ENCODE measurements at regions not wholly inside any gene's neighbourhood (a gene's known extent, or its start where the extent isn't known, plus 50 kb on each side); places are given as distances from the start of the nearest gene placed in this dataset.

- no peak for DNase-seq (ENCODE audit: low spot score)
Measured at GRCh38 chr7:125572414-125572813, 642.8 kb upstream of the POT1 start.

- DNase-seq (ENCODE audit: low spot score) = no peak
Measured at GRCh38 chr7:125568799-125569198, 639.2 kb upstream of the POT1 start.

GRCh38 chr7:125567686-125568085, 638.1 kb upstream of the POT1 start:
- DNase-seq (ENCODE audit: low spot score) = no peak

GRCh38 chr7:125563964-125564529, 634.4 kb upstream of the POT1 start:
- DNase-seq (ENCODE audit: low spot score) = no peak

DNA sequence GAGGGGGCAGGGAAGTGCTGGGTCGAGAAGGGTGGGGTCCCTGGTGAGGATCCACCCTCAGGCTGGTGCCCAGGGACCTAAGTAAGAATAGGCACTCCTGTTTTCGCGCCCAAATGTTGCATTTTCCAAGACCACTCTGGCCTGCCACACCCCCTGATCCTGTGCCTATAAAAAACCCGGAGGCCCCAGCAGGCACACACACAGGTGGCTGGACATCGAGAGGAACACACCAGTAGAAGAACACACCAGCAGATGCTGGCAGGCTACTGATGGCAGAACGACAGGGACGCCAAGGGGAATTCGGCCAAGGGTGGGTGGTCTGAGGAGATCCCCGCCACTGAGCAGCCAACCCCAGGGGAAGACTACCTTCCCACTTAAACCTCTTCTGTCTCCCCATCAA, 633.9 kb upstream of the POT1 start:
- DNase-seq (ENCODE audit: low spot score) = no peak

DNA sequence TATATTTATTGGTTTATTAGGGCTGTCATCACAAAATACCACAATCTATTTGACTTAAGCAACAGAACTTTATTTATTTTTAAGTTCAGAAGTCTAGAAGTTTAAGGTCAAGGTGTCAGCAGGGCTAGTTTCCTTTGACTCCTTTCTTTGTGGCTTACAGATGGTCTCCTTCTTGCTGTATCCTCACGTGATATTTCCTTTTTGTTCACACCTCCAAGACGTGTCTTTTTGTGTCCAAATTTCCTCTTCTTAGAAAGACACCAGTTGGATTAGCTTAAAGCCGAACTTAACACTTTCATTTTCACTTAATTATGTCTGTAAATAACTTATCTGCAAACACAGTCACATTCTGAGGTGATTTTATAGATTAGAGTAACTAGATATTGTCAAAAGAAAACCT, 631.4 kb upstream of the POT1 start:
- DNase-seq (ENCODE audit: low spot score) = no peak

DNA sequence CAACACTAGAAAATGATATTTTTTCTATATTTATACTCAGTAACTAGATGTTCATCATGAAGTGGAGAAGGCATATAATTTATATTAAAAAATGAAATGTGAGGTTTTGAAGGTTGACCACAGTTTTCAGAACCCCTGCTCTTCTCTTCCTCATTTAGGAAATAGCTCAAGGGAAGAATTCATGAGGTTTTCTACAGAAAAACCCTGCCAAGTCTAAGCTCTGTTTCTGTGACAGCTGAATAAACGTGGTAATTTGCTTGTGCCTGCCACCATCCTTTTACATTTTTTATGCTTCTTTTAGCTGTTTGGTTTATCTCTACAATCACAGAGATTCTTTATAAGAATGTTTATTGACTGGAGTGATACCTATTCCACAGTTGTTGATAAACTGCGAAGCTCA, 630.3 kb upstream of the POT1 start:
- DNase-seq (ENCODE audit: low spot score) = no peak

DNA sequence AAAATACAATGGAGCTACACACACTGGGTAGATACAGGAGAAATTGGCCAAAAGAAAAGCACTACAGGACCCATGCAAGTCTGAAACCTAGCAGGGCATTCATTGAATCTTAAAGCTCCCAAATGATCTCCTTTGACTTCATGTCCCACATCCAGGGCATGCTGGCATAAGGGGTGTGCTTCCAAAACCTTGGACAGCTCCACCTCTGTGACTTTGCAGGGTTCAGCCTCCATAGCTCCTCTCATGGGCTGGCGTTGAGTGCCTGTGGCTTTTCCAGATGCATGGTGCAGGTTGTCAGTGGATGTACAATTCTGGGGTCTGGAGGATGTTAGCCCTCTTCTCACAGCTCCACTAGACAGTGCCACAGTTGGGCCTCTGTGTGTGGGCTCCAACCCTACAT, 626.3 kb upstream of the POT1 start:
- DNase-seq (ENCODE audit: low spot score) = no peak

- DNase-seq (ENCODE audit: low spot score) = no peak
Measured at GRCh38 chr7:125551008-125551407, 621.4 kb upstream of the POT1 start.

- no peak for DNase-seq (ENCODE audit: low spot score)
Measured at GRCh38 chr7:125547505-125547904, 617.9 kb upstream of the POT1 start.

DNA sequence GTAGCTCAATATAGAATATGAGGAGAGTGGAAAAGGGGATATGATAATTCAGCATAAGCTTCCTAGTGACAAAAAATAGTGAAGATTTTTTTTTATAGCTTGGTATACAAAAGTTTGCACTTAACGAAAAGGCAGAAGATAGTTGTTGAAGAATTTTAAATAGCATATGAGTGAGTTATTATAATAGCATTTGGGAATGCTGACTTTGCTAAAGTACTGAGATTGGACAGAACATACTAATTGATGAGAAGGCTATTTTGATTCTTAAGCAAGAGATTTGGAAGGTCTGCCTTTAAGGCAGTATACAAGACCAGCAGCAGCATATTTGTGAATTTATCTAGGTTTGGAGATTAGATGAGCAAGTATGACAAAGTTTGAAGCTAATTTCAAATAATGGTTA, 600.9 kb upstream of the POT1 start:
- no peak for DNase-seq (ENCODE audit: low spot score)

DNA sequence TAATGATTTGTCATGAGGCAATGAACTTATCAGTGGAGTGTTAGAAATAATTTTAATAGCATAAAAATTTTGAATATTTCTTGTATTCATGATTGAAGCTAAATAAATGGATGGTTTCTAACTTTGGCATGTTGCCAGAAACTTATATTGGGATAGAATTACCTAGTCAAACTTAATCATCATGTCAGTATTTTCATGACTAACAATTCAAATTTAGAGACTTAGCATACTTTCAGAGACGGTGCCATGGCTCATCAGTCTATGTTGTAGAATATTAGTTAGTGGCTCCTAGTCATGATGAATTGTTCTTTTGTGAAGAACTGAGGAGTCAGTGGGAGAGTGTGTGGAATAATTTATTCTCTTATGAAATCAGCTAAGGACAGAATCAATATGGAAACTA, 599.6 kb upstream of the POT1 start:
- DNase-seq (ENCODE audit: low spot score) = no peak

- no peak for DNase-seq (ENCODE audit: low spot score)
Measured at GRCh38 chr7:125526958-125527357, 597.3 kb upstream of the POT1 start.

DNA sequence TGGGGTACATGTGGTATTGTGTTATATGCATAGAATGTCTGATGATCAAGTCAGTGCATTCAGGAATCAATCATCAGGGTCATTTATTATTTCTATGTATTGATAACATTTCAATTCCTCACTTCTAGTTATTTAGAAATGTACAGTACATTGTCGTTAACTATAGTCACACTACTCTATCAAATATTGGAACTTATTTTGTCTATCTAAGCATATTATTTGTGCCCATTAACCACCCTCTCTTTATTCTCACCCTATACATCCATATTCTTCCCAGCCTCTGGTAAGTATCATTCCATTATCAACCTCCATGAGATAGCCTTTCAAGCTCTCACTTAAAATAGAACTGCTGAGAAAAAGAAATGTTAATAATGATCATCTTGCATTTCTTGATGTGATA, 596.5 kb upstream of the POT1 start:
- no peak for DNase-seq (ENCODE audit: low spot score)

GRCh38 chr7:125516194-125516593, 586.6 kb upstream of the POT1 start:
- DNase-seq (ENCODE audit: low spot score) = peak; percentile 65

- no peak for DNase-seq (ENCODE audit: low spot score)
Measured at GRCh38 chr7:125512373-125512772, 582.7 kb upstream of the POT1 start.

DNA sequence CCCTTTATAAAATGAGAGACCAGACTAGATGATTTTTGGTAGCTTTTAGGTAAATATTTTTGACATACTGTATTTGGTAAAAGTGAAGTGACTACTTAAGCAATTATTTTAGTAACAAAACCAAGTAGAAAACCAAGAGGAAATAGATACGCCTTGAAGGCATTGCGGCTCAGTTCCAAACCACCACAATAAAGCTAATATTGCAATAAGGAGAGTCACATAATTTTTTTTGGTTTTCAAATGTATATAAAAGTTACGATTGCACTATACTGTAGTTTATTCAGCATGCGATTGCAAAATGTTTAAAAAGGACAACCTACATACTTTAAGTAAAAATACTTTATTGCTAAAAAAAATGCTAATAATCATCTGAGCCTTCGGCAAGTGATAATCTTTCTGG, 581.7 kb upstream of the POT1 start:
- DNase-seq (ENCODE audit: low spot score) = no peak

DNA sequence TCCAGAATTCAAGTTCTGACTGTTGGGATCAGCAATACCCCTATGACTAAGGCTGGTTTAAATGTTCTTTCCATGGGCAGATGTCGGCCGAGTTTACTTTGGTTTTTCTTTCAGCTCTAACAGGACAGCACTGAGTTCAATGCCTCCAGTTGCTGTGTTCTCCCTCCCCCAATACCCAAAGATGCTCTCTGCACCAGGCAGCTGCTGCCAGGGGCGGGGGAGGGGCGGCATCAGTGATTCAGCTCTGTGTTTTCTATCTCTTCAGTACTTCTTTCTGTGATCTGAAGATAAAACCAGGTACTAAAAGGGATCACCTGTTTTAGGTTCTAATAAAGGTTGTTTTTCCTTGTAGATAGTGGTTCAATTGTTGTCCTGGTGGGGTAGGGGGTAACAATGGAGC, 576.7 kb upstream of the POT1 start:
- DNase-seq (ENCODE audit: low spot score) = no peak

DNA sequence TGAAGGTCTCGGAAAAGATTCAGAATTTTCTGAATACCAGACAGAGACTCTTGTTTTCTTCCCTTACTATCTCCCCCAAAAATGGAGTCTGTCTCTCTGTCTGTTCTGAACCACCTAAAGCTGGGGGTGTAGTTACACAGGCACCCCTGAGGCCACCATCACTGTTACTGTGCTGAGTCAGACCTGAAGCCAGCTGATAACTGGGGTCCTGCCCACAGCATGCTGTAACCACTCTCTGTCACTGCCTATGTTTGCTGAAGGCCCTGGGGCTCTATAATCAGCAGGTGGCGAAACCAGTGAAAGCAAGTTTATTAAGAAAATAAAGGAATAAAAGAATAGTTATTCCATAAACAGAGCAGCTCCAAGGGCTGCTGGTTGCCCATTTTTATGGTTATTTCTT, 575.2 kb upstream of the POT1 start:
- DNase-seq (ENCODE audit: low spot score) = no peak

- DNase-seq (ENCODE audit: low spot score) = no peak
Measured at GRCh38 chr7:125495997-125496396, 566.4 kb upstream of the POT1 start.

GRCh38 chr7:125492521-125492920, 562.9 kb upstream of the POT1 start:
- DNase-seq (ENCODE audit: low spot score) = no peak

GRCh38 chr7:125491137-125491536, 561.5 kb upstream of the POT1 start:
- DNase-seq (ENCODE audit: low spot score) = no peak

- DNase-seq (ENCODE audit: low spot score) = no peak
Measured at GRCh38 chr7:125490167-125490566, 560.5 kb upstream of the POT1 start.

- no peak for DNase-seq (ENCODE audit: low spot score)
Measured at GRCh38 chr7:125485223-125485622, 555.6 kb upstream of the POT1 start.
